ENCODE measurements at regions not wholly inside any gene's neighbourhood (a gene's known extent, or its start where the extent isn't known, plus 50 kb on each side); places are given as distances from the start of the nearest gene placed in this dataset.

GRCh38 chr14:46747001-46747652, 95.5 kb upstream of the RPL10L start:
- no peak for TF ChIP-seq CTCF (conservative IDR thresholded peaks at IDR 0.05; ENCODE audit: low read depth, low read length)
- TF ChIP-seq RFX5 (IDR thresholded peaks at IDR 0.05; ENCODE audit: low read depth, low read length), result no peak
- TF ChIP-seq BHLHE40 (IDR thresholded peaks at IDR 0.05; ENCODE audit: low read depth, low read length), result no peak
- TF ChIP-seq MAFK (IDR thresholded peaks at IDR 0.05; ENCODE audit: low read depth, low read length), result no peak
- no peak for TF ChIP-seq SMC3 (IDR thresholded peaks at IDR 0.05; ENCODE audit: low read depth, low read length)
- TF ChIP-seq, protein P1, sequence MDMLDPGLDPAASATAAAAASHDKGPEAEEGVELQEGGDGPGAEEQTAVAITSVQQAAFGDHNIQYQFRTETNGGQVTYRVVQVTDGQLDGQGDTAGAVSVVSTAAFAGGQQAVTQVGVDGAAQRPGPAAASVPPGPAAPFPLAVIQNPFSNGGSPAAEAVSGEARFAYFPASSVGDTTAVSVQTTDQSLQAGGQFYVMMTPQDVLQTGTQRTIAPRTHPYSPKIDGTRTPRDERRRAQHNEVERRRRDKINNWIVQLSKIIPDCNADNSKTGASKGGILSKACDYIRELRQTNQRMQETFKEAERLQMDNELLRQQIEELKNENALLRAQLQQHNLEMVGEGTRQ (IDR thresholded peaks at IDR 0.05; ENCODE audit: low read depth, low read length), result no peak
